ENCODE measurements at regions not wholly inside any gene's neighbourhood (a gene's known extent, or its start where the extent isn't known, plus 50 kb on each side); places are given as distances from the start of the nearest gene placed in this dataset.
"Not testable (repeated sequence)": the region's sequence is repeated elsewhere in the genome, so short reads cannot be mapped to it uniquely, and the experiment has no call there.

DNA sequence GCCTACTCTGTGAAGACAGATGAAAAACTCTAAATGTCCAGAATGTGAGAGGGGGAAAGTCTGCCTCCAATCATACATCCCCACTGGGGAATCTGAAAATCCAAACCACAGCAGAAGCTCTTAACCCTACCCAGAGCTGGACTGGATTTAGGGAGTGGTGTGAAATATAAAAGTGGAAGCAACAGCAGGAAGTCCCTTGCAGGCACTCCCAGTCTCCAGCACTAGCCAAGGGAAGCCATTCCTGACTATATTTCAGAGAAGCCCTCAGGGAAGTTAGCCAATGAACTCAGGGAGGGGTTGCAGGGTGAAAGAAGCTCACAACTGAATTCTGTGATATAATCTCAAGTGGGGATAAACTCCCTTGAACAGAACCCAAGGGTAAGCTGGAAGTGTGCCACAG lies 51.5 kb downstream of the CRPPA start:
- DNase-seq = no peak

DNA sequence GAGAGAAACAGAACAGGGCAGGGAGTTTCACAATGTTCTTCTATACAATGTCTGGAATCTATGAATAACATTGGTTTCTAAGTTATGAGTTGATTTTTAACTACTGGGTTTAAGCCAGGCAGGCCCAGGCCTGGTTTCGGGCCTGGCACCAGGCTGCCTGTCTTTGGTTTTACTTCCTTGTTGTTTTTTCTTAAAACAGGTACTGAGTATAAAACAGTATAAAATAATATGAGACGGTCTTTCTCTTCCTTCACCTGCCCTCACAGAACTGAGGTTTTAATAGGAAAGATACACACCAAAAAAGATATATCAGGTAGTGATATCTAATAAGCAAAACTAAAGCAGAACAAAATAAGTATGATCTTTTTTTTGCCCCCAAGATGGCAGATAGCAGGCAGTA lies 52.0 kb downstream of the CRPPA start:
- DNase-seq = not testable (repeated sequence)

DNA sequence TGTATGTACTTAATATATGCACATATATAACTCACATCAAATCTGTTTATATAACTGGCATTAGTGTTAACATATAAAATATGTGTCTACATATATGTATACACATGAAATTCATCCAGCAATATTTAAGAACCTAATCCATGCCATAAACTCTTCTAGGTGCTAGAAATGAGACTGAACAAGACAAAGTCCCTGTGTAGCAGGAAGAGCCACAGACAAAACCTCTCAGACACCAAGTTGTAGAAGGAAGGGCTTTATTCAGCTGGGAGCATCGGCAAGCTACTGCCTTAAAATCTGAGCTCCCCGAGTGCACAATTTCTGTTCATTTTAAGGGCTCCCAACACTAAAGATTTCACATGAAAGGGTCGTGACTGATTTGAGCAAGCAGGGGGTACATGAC lies 52.5 kb downstream of the CRPPA start:
- DNase-seq = no peak

DNA sequence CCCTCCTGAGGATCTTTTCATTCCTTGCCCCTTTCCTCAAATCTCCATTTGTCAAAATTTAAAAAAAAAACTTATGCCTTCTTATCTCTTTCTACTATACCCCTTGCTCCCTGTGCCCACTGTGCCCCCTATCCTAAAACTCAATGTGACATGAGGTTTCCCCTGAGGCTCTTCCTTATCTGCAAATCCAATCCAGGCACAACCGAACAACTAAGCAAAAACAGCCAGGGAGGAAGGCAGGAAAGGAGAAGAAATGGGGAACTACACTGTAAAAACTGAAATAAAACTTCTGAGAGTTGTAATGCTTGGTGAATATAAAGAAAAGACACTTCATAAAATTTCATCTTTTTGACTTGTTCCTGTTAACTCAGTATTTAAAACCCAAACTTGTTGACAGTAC lies 54.2 kb downstream of the CRPPA start:
- DNase-seq = no peak

DNA sequence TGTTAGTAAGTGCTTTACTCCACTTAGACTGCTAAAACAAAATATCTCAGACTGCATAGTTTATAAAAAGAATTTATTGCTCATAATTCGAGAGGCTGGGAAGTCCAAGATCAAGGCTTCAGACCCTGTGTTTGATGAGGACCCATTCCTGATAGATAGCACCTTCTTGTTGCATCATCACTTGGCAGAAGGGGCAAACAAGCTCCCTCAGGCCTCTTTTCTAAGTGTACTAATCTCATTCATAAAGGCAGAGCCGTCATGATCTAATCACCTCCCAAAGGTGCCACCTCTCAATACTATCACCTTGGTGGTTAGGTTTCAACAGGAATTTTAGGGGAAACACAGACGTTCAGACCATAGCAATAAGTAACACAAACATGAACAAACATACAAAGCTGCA lies 55.4 kb downstream of the CRPPA start:
- no peak for DNase-seq

DNA sequence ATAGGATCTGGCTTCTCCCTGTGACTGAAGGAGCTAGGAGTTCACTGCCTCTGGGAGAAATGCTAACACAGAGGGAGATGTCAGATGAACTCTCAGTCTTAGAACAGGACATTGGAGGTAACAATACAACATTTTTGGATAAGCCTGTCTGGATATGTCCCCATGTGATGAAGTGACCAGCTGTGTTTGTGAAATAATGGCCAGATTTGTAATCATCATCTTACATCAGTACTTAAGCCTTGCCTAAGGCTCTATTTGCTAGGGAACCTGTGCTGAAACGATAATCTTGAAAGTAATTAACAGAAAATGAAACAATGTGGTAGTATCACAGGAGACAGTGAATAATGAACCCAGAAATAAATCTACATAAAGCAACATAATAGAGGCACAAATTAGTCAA lies 56.2 kb downstream of the CRPPA start:
- no peak for DNase-seq

DNA sequence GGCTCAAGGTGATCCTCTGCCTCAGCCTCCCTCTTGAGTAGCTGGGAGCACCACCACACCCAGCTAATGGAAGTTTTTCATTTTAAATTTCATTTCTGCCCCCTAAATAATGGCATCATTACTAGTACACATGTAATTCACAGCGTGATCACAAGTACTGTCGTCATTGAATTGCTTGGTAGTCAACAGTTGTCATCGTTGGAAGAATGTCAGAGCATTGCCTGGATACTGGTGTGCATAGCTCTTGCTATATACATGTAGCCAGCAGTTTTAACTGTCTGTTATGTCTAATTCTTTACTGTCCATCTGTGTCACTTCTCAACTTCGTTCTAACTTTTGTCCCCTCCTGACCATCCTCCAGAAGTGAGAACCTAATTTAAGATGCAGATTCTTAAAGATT lies 62.1 kb downstream of the CRPPA start:
- no peak for DNase-seq

DNA sequence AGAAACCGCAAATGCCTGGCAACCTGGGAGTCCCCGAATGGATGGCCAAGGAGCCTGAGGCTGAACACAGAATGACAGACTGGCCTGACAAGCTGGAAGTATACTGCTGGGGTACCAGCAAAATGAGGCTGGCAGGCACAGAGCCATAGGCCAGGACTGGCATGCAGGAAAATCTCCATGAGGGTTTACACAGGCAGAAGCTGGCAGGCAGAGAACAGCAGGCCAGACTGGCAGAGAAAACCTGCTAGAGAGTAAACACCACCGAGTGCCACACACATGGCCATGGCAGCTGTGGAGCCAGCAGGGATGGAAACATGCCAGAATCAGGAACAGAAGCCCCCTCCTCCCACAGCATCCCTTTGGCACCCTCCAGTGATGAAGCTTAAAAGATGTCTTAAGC lies 63.4 kb downstream of the CRPPA start:
- no peak for DNase-seq

DNA sequence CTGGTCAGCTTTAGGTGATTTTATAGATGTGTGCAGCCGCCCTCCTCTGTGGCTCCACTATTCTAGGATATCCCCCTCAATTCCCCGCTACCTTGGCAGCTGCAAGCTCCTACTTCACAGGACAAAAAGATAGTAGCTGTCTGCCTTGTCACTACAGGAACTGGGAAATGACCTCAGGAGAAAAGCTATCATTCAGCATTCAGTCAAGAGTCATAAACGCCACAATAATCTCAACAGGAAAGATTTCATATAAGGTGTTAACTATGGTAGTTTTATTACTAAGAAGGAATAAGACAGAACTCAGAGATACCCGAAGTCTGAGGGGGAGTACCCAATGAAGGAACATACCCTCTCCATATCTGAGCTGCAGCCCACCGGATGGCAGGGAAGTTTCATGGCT lies 63.9 kb downstream of the CRPPA start:
- DNase-seq = no peak

DNA sequence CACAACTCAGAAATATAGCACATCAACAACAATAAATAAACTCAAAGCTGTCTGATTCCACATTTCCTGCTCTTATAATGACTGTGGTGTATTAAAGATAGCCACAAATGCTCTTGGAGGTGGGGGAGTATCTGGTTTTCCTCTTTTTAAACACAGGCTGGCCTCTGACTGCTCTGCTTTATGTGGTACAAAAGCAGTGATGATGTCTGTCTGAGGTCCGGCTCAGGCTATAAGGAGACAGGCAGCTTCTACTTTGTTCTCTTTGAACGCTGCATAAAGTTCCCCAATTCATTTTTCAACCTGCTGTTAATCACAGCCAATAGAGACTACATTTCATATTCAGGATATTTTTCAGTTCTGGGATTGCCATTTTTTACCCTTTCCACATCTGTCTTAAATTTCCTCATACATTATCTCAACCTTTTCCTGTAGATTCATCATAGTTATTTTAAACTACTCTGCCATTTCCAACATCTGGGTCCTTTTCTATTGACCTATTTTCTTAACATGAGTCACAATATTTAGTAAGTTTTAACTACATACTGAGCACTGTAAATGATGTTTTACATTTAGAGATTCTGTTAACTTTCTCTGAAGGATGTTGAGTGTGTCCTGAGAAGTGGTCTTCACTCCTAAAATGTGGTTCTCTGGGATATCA lies 64.9 kb downstream of the CRPPA start:
- no peak for DNase-seq

DNA sequence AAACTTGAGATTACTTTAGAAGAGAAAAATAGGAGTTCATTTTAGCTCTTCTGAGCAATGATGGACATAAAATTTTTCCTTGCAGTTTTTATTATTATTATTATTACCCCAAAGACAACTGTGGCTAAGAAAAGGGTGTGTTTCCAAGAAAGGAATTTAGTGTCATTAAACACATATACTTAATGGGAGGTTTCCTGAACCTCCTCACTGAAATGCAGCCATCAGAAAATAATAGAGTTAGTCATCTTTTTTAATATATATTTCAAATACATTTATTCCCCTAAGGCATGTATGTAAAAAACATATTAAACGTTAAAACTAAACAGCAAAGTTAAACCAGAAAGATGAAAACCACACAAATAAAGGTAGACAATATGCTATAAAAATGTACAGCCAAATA lies 66.8 kb downstream of the CRPPA start:
- DNase-seq = no peak

DNA sequence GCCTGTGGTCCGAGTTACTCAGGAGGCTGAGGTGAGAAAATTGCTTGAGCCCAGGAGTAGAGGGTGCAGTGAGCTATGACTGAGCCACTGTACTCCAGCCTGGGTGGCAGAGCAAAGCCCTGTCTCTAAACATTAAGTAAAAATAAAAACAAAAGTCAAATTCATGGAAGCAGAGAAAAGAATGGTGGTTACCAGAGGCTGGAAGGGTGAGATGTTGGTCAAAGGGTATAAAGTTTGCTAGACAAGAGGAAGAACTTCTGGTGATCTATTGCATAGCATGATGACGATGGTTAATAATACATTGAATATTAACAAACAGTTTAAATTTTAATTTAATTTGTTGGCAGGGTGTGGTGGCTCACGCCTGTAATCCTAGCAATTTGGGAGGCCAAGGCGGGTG lies 68.1 kb downstream of the CRPPA start:
- DNase-seq = no peak

DNA sequence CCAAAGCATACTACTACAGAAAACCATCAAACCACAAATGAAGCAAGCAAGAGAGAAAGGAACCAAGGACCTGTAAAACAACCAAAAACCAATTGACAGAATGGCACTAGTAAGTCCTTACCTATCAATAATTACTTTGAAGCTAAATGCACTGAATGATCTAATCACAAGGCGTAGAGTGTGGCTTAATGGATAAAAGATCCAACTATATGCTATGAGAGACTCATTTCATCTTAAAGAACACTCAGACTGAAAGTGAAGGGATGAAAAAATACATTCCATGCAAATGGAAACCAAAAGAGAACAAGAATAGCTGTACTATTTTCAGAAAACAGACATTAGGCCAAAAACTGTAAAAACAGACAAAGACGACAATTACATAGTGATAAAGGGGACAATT lies 70.7 kb downstream of the CRPPA start:
- DNase-seq = no peak

DNA sequence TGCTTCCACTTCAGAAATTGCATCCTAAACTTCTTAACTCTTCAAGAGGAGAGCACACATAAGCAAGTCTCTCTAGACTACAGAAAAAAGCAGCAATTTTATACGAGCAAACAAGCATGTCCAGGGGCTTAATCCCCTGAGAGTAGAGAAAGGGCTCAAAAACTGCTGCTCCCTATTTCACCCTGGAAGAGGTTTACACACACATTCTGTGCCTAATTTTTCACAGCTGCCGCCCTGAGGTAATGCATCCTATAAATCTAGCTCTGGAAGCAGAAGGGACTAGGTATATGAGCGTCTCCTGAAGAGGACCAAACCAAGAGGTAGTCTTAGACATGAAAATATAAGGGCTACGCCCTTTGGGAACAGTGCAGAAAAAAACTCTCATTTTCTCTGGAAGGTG lies 73.1 kb downstream of the CRPPA start:
- no peak for DNase-seq

DNA sequence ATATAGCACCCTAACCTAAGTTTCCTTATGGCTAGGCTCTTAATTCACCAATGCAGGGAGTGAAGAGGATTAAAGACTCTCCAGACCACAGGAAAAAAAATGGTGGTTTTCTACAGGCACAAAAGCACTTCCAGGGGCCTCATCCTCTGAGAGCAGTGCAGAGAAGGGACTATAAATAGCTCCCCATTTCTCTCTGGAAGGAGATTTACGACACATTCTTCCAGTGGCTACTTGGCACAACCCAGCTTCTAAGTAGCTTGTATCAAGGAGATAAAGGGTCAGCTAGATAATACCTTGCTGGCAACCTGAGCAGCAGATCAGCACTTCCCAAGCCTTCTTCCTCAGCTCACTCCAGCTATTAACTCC lies 73.5 kb downstream of the CRPPA start:
- DNase-seq = no peak

DNA sequence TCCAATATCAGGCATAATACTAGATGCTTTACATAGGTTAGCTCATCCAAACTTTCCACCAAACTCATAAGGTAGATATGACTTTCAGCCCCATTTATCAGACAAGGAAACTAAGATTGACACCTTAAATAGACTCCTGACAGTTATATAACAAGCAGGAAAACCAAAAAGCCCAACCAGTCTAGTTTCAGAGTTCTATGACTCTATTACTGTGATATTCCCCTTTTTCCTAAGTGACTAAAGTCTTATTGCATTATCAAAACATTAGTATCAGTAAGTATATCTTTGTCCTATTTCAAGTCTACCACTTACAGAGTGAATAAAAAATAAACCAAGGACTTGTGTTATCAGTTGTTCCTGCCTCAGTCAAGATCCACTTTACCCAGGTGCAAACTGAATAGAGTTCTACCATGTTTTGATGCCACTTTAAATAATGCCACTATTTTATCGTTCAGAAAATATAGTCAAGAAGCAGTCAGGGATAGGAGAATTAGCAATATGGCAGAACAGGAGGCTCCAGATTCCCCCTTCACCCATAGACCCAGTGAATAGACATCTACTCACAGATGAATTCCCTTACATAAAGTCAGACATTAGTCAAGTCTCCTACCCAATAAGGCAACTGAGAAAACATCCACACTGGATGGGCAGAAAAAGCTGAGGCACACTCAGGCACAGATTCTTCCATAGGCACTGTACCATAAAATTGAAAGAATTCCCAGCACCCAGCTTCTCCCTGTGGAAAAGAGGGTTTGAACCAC lies 74.1 kb downstream of the CRPPA start:
- no peak for DNase-seq

DNA sequence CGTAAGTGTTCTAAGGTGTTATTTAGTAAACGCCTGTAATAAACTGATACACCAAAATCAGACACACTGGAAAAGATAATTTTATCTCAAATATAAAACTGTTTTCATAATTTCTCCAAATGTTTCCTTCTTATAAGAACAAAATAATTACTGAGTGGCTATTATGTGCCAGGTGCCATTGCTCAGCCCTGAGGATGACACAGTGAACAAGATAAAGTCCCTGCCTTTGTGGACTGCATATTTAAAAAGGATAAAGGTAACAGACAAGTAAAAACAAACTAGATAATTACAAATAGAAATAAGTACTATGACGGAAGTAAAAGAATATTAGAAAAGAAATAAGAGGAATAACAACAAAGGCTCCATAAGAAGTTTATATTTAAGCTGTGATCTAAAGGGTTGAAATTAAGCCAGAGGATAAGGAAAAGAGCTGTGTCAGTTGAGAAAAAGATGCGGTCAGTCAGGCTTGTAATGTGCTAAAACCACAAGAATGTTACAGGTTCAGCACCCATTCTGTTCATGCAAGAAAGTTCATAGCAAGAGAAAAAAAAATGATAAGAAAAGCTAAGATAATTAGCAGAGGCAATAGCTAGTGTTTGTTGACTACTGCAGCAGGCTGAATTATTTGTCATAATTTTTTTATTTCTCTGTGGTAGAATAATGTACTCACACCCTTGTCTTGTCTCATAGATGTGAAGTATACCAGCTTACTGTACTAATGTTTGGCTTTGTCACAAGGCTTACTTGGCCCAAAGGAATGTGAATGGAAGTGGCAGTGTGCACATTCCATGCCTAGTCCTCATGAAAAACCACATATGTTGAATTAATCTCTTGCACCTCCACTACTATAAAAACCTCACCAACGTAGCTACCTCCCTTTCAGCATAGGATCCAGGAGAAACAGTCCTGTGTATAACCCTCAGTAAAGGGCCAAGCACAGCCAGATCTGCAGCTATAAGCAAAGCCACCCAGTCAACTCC lies 75.1 kb downstream of the CRPPA start:
- DNase-seq = no peak

DNA sequence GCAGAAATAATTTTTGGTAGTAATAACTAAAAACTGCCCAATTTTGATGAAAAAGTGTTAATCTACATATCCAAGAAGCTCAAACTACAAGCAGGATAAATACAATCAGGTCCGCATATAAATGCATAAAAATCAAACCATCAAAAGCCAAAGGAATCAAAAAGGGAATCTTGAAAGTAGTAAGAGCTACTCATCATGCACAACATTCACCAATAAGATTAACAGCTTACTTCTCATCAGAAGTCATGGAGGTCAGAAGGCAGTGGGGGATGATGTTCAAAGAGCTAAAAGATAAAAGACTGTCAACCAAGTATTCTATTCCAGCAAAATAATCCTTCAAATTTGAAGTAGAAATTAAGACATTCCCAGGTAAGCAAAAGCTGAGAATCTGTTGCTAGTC lies 76.4 kb downstream of the CRPPA start:
- no peak for DNase-seq

DNA sequence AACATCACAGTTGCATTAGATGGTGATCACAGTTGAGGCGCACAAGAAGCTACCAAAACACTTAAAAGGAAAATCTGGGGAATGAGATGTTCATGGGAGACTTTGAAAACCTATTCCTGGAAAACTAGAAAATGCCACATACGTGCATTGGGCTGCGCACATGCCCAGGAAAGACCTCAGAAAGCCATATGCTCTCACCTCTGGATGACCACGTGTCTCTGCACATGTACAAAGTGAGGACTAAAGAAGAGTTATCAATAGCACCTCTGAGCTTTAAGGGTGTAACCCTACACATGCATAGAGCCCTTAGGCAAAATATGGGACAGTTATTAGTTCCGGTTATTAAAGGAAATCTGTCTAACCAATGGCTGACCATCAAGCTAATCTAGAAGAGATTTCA lies 77.7 kb downstream of the CRPPA start:
- no peak for DNase-seq

DNA sequence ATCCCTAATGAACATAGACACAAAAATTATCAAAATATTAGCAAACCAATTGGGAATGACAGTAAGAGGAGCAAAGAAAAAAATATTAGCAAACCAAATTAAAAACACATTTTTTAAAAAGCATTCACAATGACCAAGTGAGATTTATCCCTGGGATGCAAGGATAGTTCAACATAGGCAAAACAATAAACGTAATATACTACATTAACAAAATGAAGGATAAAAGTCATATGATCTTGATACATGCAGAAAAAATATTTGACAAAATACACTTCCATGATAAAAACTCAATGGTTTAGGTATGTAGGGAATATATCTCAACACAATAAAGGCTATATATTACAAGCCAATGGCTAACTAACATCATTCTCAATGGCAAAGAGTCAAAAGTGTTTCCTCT lies 83.3 kb downstream of the CRPPA start:
- DNase-seq = no peak

DNA sequence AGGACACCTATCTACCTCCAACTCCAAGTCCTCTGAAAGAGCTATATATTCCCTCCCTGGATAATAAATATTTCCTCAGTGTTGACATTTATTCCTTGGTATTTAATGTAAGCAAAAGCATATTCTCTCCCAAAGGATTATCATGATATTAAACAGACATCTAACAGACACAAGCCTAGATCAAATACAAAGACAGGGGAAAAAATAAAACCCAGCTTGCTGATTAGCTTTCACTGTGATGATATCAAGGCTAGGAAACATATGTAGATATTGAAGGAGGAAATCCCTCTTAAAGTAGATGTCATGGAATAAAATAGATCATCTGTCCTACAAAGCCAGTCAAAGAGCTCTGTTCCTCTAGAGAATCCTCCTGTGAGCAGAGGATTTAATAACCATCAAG lies 95.2 kb downstream of the CRPPA start:
- no peak for DNase-seq

DNA sequence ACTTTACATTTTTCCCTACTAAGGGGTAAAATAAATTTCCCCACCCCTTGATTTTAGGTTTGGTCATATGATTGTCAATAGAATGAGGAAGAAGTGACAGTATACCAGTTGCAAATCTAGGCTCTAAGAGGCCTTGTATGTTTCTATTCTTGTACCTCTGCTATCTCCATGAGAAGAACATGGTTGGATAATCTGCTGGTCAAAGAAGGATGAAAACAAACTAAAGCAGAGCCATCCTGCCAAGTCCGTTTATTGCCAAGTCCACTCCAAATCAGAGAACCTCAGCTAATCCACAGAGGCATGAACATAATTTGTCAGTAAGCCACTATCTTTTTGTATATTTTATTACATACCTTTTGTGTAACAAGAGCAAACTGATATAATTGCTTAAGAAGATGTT lies 98.0 kb downstream of the CRPPA start:
- no peak for DNase-seq

DNA sequence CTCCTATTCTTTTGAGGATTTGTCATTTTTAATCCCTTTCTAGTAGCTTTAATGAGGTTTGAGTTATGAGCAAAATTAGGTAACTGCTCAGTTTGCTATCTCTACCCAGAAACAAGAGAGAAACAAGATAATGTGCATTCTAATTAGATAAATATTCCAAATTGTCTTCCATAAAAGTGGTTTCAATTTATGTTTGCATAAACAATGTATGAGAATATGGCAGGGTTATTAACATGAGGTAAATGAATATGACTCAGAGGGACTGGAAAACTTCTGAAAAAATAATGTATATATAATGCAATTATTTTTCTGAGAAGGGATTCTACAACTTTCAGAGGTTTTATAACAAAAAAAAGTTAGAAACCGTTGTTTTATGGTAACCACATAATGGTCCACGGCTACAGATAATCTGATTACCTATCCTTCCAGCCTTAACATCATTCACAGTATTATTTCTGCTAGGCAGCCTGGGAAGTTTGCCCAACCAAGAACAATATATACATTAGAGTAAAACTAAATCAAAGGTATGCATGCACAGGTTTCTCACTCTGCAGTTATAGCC lies 101.2 kb downstream of the CRPPA start:
- DNase-seq = no peak
